ENCODE measurements at regions not wholly inside any gene's neighbourhood (a gene's known extent, or its start where the extent isn't known, plus 50 kb on each side); places are given as distances from the start of the nearest gene placed in this dataset.
"Not testable (repeated sequence)": the region's sequence is repeated elsewhere in the genome, so short reads cannot be mapped to it uniquely, and the experiment has no call there.

GRCh38 chr13:68706044-68706443 lies 1401.6 kb upstream of the ATXN8OS start:
- TF ChIP-seq YY1 (IDR thresholded peaks at IDR 0.05; ENCODE audit: insufficient read depth, insufficient read length); SUZ12 (IDR thresholded peaks at IDR 0.05; ENCODE audit: extremely low read depth, insufficient read depth, insufficient read length): not testable (repeated sequence)
